Muscle layer of colon (tissue), 2 donors: ENCODE measurements at regions not wholly inside any gene's neighbourhood (a gene's known extent, or its start where the extent isn't known, plus 50 kb on each side); places are given as distances from the start of the nearest gene placed in this dataset.

Experiments
- H3K27ac ChIP-seq: one replicate; pipeline ENCODE4 v1.7.0; 2013; ENCODE audit warnings: low read depth, mild to moderate bottlenecking, low read length, moderate library complexity
- H3K27me3 ChIP-seq, 2 donors: one replicate each; pipeline ENCODE4 v1.7.0; 2013; ENCODE audit warnings: low read length in 2 of 2, mild to moderate bottlenecking in 2 of 2; ENCODE audit not compliant: insufficient read depth in 2 of 2, control insufficient read depth in 1 of 2
- H3K36me3 ChIP-seq: one replicate; pipeline ENCODE4 v1.7.0; 2013; ENCODE audit warnings: mild to moderate bottlenecking, low read length; ENCODE audit not compliant: insufficient read depth
- H3K4me1 ChIP-seq: one replicate; pipeline ENCODE4 v1.7.0; 2013; ENCODE audit warnings: mild to moderate bottlenecking, low read length; ENCODE audit not compliant: insufficient read depth
- H3K4me3 ChIP-seq, 2 donors: one replicate each; pipeline ENCODE4 v1.7.0; 2013; ENCODE audit warnings: low read length in 2 of 2, low read depth in 1 of 2, mild to moderate bottlenecking in 1 of 2, moderate library complexity in 1 of 2
- H3K9ac ChIP-seq: one replicate; pipeline ENCODE4 v1.7.0; 2013; ENCODE audit warnings: low read length
- H3K9me3 ChIP-seq: one replicate; pipeline ENCODE4 v1.7.0; 2013; ENCODE audit warnings: mild to moderate bottlenecking, low read length
- donor health status: abdominal sarcoma.
- donor health status: Adenocarcinoma of cecum.

- H3K4me3 ChIP-seq, result no peak overlapping the region
- no peaks in the 10 kb centered on the region for H3K9me3 ChIP-seq
- no peaks in the 10 kb centered on the region for H3K36me3 ChIP-seq
- no peak overlapping the region for H3K9ac ChIP-seq
- H3K27me3 ChIP-seq, result no peaks in the 10 kb centered on the region
- H3K27ac ChIP-seq, result no peak overlapping the region
- H3K4me1 ChIP-seq, result no peaks in the 10 kb centered on the region
Measured at GRCh38 chr2:78699696-78700095, 325.8 kb upstream of the REG3G start.

GRCh38 chr2:78701546-78701945 is 324.0 kb upstream of the REG3G start:
- H3K9ac ChIP-seq, result no peak overlapping the region
- H3K4me3 ChIP-seq, result no peak overlapping the region
- no peak overlapping the region for H3K27ac ChIP-seq
- H3K27me3 ChIP-seq, result no peaks in the 10 kb centered on the region
- no peaks in the 10 kb centered on the region for H3K36me3 ChIP-seq
- H3K4me1 ChIP-seq, result no peaks in the 10 kb centered on the region
- no peaks in the 10 kb centered on the region for H3K9me3 ChIP-seq

GRCh38 chr2:78707776-78708386 is 317.6 kb upstream of the REG3G start:
- H3K9me3 ChIP-seq, result no peaks in the 10 kb centered on the region
- H3K27ac ChIP-seq, result no peak overlapping the region
- H3K4me1 ChIP-seq, result no peaks in the 10 kb centered on the region
- H3K4me3 ChIP-seq, result no peak overlapping the region
- no peaks in the 10 kb centered on the region for H3K27me3 ChIP-seq
- no peaks in the 10 kb centered on the region for H3K36me3 ChIP-seq
- H3K9ac ChIP-seq, result no peak overlapping the region

GRCh38 chr2:78710632-78711375 is 314.7 kb upstream of the REG3G start:
- Histone ChIP-seq H3K9ac (no peak overlapping the region), H3K36me3 (no peaks in the 10 kb centered on the region), H3K4me3 (no peak overlapping the region), H3K9me3 (no peaks in the 10 kb centered on the region), H3K27me3 (no peaks in the 10 kb centered on the region), H3K27ac (no peak overlapping the region), H3K4me1 (no peaks in the 10 kb centered on the region)

- Histone ChIP-seq H3K4me1 (peaks cover 3% of the 10 kb centered on the region), H3K9me3 (no peaks in the 10 kb centered on the region), H3K36me3 (no peaks in the 10 kb centered on the region), H3K4me3 (no peak overlapping the region), H3K27ac (no peak overlapping the region), H3K27me3 (no peaks in the 10 kb centered on the region), H3K9ac (no peak overlapping the region)
Measured at GRCh38 chr2:78715293-78715692, 310.2 kb upstream of the REG3G start.

- Histone ChIP-seq H3K9ac (no peak overlapping the region), H3K4me1 (peaks cover 4% of the 10 kb centered on the region)
Measured at GRCh38 chr2:78718024-78718423, 307.5 kb upstream of the REG3G start.

GRCh38 chr2:78718473-78718872 is 307.0 kb upstream of the REG3G start:
- Histone ChIP-seq H3K27ac (no peak overlapping the region), H3K27me3 (no peaks in the 10 kb centered on the region), H3K36me3 (no peaks in the 10 kb centered on the region)

More at GRCh38 chr2:78718024-78718423, 307.5 kb upstream of the REG3G start:
- Histone ChIP-seq H3K27ac (no peak overlapping the region), H3K9me3 (no peaks in the 10 kb centered on the region), H3K36me3 (no peaks in the 10 kb centered on the region), H3K27me3 (no peaks in the 10 kb centered on the region), H3K4me3 (no peak overlapping the region)

GRCh38 chr2:78721355-78722033 is 304.0 kb upstream of the REG3G start:
- H3K36me3 ChIP-seq, result no peaks in the 10 kb centered on the region
- H3K27ac ChIP-seq, result no peak overlapping the region
- peaks cover 4% of the 10 kb centered on the region for H3K4me1 ChIP-seq
- no peak overlapping the region for H3K9ac ChIP-seq
- H3K27me3 ChIP-seq, result no peaks in the 10 kb centered on the region
- H3K4me3 ChIP-seq, result no peak overlapping the region
- H3K9me3 ChIP-seq, result no peaks in the 10 kb centered on the region

More at GRCh38 chr2:78718473-78718872, 307.0 kb upstream of the REG3G start:
- no peaks in the 10 kb centered on the region for H3K9me3 ChIP-seq
- H3K4me3 ChIP-seq, result no peak overlapping the region
- H3K9ac ChIP-seq, result no peak overlapping the region
- peaks cover 4% of the 10 kb centered on the region for H3K4me1 ChIP-seq

- Histone ChIP-seq H3K4me3 (no peak overlapping the region), H3K27me3 (no peaks in the 10 kb centered on the region), H3K4me1 (no peaks in the 10 kb centered on the region), H3K9me3 (no peaks in the 10 kb centered on the region), H3K9ac (no peak overlapping the region), H3K27ac (no peak overlapping the region), H3K36me3 (no peaks in the 10 kb centered on the region)
Measured at GRCh38 chr2:78734221-78734620, 291.3 kb upstream of the REG3G start.

GRCh38 chr2:78739282-78739681 is 286.2 kb upstream of the REG3G start:
- Histone ChIP-seq H3K4me3 (no peak overlapping the region), H3K4me1 (no peaks in the 10 kb centered on the region), H3K9me3 (no peaks in the 10 kb centered on the region), H3K27me3 (no peaks in the 10 kb centered on the region), H3K27ac (no peak overlapping the region), H3K9ac (no peak overlapping the region), H3K36me3 (no peaks in the 10 kb centered on the region)

GRCh38 chr2:78749638-78750037 is 275.9 kb upstream of the REG3G start:
- Histone ChIP-seq H3K27me3 (no peaks in the 10 kb centered on the region), H3K9ac (no peak overlapping the region), H3K4me3 (no peak overlapping the region), H3K9me3 (no peaks in the 10 kb centered on the region), H3K27ac (no peak overlapping the region), H3K36me3 (no peaks in the 10 kb centered on the region), H3K4me1 (no peaks in the 10 kb centered on the region)
